Astrocyte of the spinal cord (primary cell): ENCODE measurements at regions not wholly inside any gene's neighbourhood (a gene's known extent, or its start where the extent isn't known, plus 50 kb on each side); places are given as distances from the start of the nearest gene placed in this dataset.

Source experiments
- DNase-seq: peaks from one replicate; pipeline ENCODE4 v3.0.0; 2011; ENCODE audit warnings: low read depth, low spot score
- H3K4me3 ChIP-seq: 2 replicates; pipeline ENCODE4 v1.5.1; 2011; ENCODE audit warnings: low read depth, mild to moderate bottlenecking, low read length, moderate library complexity
- in situ Hi-C: cut with HindIII; loops from 2 replicates; pipeline ENCODE4 v1.10.0; 2017; ENCODE audit warnings: low sequenced_read_pairs
- TF ChIP-seq, protein P1 (sequence below): IDR thresholded peaks from 2 replicates; pipeline ENCODE4 v1.5.1; 2012; ENCODE audit warnings: low read depth, mild to moderate bottlenecking, low read length, inconsistent platforms

GRCh38 chr13:82036602-82037001 is 1695.7 kb upstream of the SPRY2 start:
- TF ChIP-seq, protein P1, sequence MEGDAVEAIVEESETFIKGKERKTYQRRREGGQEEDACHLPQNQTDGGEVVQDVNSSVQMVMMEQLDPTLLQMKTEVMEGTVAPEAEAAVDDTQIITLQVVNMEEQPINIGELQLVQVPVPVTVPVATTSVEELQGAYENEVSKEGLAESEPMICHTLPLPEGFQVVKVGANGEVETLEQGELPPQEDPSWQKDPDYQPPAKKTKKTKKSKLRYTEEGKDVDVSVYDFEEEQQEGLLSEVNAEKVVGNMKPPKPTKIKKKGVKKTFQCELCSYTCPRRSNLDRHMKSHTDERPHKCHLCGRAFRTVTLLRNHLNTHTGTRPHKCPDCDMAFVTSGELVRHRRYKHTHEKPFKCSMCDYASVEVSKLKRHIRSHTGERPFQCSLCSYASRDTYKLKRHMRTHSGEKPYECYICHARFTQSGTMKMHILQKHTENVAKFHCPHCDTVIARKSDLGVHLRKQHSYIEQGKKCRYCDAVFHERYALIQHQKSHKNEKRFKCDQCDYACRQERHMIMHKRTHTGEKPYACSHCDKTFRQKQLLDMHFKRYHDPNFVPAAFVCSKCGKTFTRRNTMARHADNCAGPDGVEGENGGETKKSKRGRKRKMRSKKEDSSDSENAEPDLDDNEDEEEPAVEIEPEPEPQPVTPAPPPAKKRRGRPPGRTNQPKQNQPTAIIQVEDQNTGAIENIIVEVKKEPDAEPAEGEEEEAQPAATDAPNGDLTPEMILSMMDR = no peak
- in situ Hi-C loops = no loop called here
- H3K4me3 ChIP-seq = no peak overlapping the region
- no peak for DNase-seq

- TF ChIP-seq, protein P1 = no peak
- no peak overlapping the region for H3K4me3 ChIP-seq
- no peak for DNase-seq
- in situ Hi-C loops = no loop called here
Observed at GRCh38 chr13:82011355-82011754, 1670.4 kb upstream of the SPRY2 start.

DNA sequence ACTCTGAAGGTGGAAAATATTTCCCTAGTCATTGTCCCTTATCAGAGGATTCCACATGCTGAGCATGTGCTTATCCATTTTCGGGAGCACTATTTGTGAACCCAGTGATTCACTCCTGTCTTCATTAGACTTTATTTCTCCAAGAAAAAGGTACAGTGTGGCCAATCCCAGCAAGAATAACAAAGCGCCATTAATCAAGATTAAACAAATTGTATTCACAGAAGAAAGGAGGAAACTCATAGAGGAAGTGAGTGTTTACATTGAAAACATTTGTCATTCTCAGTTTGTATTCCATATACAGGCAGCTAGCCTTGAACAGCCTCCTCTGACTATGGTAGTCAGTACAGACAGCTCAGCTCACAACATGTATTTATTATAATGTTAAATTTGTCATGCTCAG is 1669.9 kb upstream of the SPRY2 start:
- peak; percentile 19 for DNase-seq
- no peak overlapping the region for H3K4me3 ChIP-seq
- in situ Hi-C loops = no loop called here
- TF ChIP-seq, protein P1 = no peak

GRCh38 chr13:82002710-82003109 is 1661.8 kb upstream of the SPRY2 start:
- no peak overlapping the region for H3K4me3 ChIP-seq
- in situ Hi-C loops = no loop called here
- DNase-seq = no peak
- TF ChIP-seq, protein P1 = no peak

DNA sequence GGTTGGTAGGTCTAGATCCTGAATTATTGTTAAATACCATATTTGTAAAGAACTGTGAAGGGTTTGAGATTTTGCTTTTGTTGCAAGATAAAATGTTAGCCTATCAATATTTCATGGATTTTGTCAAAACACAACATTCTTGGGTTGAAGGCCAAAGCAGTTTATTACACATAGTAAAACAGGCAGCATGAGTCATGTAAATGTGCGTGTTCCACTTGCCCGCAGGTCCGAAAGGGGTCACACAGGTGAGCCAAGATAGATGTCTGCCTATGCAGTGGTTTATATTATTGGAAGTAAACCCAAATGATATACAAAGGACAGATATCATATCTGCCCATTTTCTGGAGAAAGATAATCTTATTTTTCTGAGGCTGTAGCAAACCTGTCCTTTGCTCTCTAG is 1654.4 kb upstream of the SPRY2 start:
- H3K4me3 ChIP-seq = no peak overlapping the region
- in situ Hi-C loops = no loop called here
- TF ChIP-seq, protein P1 = no peak
- no peak for DNase-seq

DNA sequence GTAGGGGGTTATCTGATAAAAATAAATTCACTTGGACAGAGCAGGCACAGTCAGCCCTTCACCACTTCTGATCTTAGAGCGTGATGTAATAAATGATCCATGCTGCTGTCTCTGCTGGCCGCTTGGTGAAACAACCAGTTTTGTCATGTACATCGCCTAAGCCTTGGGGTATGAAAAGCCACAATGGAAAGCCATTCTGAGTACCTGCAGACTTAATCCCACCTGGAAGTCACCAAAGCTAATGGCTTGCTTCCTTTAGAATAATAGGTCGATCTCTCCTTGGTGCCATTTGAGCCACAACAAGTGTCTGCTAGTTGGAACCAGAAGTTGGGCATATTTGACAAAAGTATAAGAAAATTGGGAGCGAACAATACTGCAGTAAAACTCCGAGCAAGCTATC is 1649.7 kb upstream of the SPRY2 start:
- H3K4me3 ChIP-seq = no peak overlapping the region
- in situ Hi-C loops = no loop called here
- DNase-seq = no peak

More for the DNA sequence above, 1649.7 kb upstream of the SPRY2 start:
- TF ChIP-seq, protein P1 = no peak
